Activated naive CD8-positive, alpha-beta T cell (primary cell): ENCODE measurements at regions not wholly inside any gene's neighbourhood (a gene's known extent, or its start where the extent isn't known, plus 50 kb on each side); places are given as distances from the start of the nearest gene placed in this dataset.

ENCODE experiments used
- H3K27ac Mint-ChIP-seq: one replicate; pipeline ENCODE4 v1.8.0; 2021; ENCODE audit warnings: mixed read lengths
- H3K27me3 Mint-ChIP-seq: one replicate; pipeline ENCODE4 v1.8.0; 2021; ENCODE audit warnings: mixed read lengths
- H3K36me3 Mint-ChIP-seq: one replicate; pipeline ENCODE4 v1.8.0; 2021; ENCODE audit warnings: mixed read lengths
- H3K4me1 Mint-ChIP-seq: one replicate; pipeline ENCODE4 v1.8.0; 2021; ENCODE audit warnings: low read depth, mixed read lengths
- H3K4me3 Mint-ChIP-seq: one replicate; pipeline ENCODE4 v1.8.0; 2021; ENCODE audit warnings: mild to moderate bottlenecking, mixed read lengths
- H3K9me3 Mint-ChIP-seq: one replicate; pipeline ENCODE4 v1.8.0; 2021; ENCODE audit warnings: low read depth, mixed read lengths

- H3K27ac Mint-ChIP-seq, result no peak overlapping the region
- H3K27me3 Mint-ChIP-seq, result no peaks in the 10 kb centered on the region
- H3K9me3 Mint-ChIP-seq, result peaks cover 3% of the 10 kb centered on the region
- no peaks in the 10 kb centered on the region for H3K4me1 Mint-ChIP-seq
- H3K36me3 Mint-ChIP-seq, result no peaks in the 10 kb centered on the region
- no peak overlapping the region for H3K4me3 Mint-ChIP-seq
Measured at GRCh38 chr18:39500306-39500705, 1934.7 kb upstream of the CELF4 start.

GRCh38 chr18:39497821-39498220 lies 1932.2 kb upstream of the CELF4 start:
- no peak overlapping the region for H3K4me3 Mint-ChIP-seq
- H3K27me3 Mint-ChIP-seq, result no peaks in the 10 kb centered on the region
- H3K36me3 Mint-ChIP-seq, result no peaks in the 10 kb centered on the region
- no peaks in the 10 kb centered on the region for H3K4me1 Mint-ChIP-seq
- no peak overlapping the region for H3K27ac Mint-ChIP-seq
- peaks cover 3% of the 10 kb centered on the region for H3K9me3 Mint-ChIP-seq

GRCh38 chr18:39496986-39497385 lies 1931.4 kb upstream of the CELF4 start:
- no peaks in the 10 kb centered on the region for H3K27me3 Mint-ChIP-seq
- H3K9me3 Mint-ChIP-seq, result peaks cover 3% of the 10 kb centered on the region
- H3K4me1 Mint-ChIP-seq, result no peaks in the 10 kb centered on the region
- no peak overlapping the region for H3K27ac Mint-ChIP-seq
- no peaks in the 10 kb centered on the region for H3K36me3 Mint-ChIP-seq
- H3K4me3 Mint-ChIP-seq, result no peak overlapping the region

- Mint-ChIP-seq H3K27me3 (no peaks in the 10 kb centered on the region), H3K4me1 (no peaks in the 10 kb centered on the region)
Measured at GRCh38 chr18:39494211-39494896, 1928.8 kb upstream of the CELF4 start.

GRCh38 chr18:39491408-39491807 lies 1925.8 kb upstream of the CELF4 start:
- no peaks in the 10 kb centered on the region for H3K36me3 Mint-ChIP-seq
- H3K27ac Mint-ChIP-seq, result no peak overlapping the region
- H3K4me3 Mint-ChIP-seq, result no peak overlapping the region
- H3K4me1 Mint-ChIP-seq, result no peaks in the 10 kb centered on the region
- H3K27me3 Mint-ChIP-seq, result no peaks in the 10 kb centered on the region
- H3K9me3 Mint-ChIP-seq, result no peaks in the 10 kb centered on the region

More at GRCh38 chr18:39494211-39494896, 1928.8 kb upstream of the CELF4 start:
- H3K27ac Mint-ChIP-seq, result no peak overlapping the region
- H3K4me3 Mint-ChIP-seq, result no peak overlapping the region
- H3K36me3 Mint-ChIP-seq, result no peaks in the 10 kb centered on the region
- H3K9me3 Mint-ChIP-seq, result peaks cover 3% of the 10 kb centered on the region

GRCh38 chr18:39489431-39489830 lies 1923.8 kb upstream of the CELF4 start:
- H3K36me3 Mint-ChIP-seq, result no peaks in the 10 kb centered on the region
- H3K4me1 Mint-ChIP-seq, result no peaks in the 10 kb centered on the region
- no peak overlapping the region for H3K27ac Mint-ChIP-seq
- no peaks in the 10 kb centered on the region for H3K27me3 Mint-ChIP-seq
- H3K4me3 Mint-ChIP-seq, result no peak overlapping the region
- H3K9me3 Mint-ChIP-seq, result no peaks in the 10 kb centered on the region

- Mint-ChIP-seq H3K4me3 (no peak overlapping the region), H3K9me3 (no peaks in the 10 kb centered on the region), H3K27ac (no peak overlapping the region), H3K4me1 (no peaks in the 10 kb centered on the region), H3K27me3 (no peaks in the 10 kb centered on the region), H3K36me3 (no peaks in the 10 kb centered on the region)
Measured at GRCh38 chr18:39487932-39488331, 1922.3 kb upstream of the CELF4 start.

- H3K27ac Mint-ChIP-seq, result no peak overlapping the region
- no peaks in the 10 kb centered on the region for H3K36me3 Mint-ChIP-seq
- no peak overlapping the region for H3K4me3 Mint-ChIP-seq
- no peaks in the 10 kb centered on the region for H3K9me3 Mint-ChIP-seq
- no peaks in the 10 kb centered on the region for H3K4me1 Mint-ChIP-seq
- H3K27me3 Mint-ChIP-seq, result no peaks in the 10 kb centered on the region
Measured at GRCh38 chr18:39486268-39486667, 1920.7 kb upstream of the CELF4 start.

GRCh38 chr18:39485696-39486095 lies 1920.1 kb upstream of the CELF4 start:
- H3K27me3 Mint-ChIP-seq, result no peaks in the 10 kb centered on the region

GRCh38 chr18:39481281-39481680 lies 1915.7 kb upstream of the CELF4 start:
- H3K27me3 Mint-ChIP-seq, result no peaks in the 10 kb centered on the region
- no peak overlapping the region for H3K4me3 Mint-ChIP-seq
- H3K4me1 Mint-ChIP-seq, result no peaks in the 10 kb centered on the region
- H3K9me3 Mint-ChIP-seq, result peaks cover 4% of the 10 kb centered on the region
- no peak overlapping the region for H3K27ac Mint-ChIP-seq
- H3K36me3 Mint-ChIP-seq, result no peaks in the 10 kb centered on the region

More at GRCh38 chr18:39485696-39486095, 1920.1 kb upstream of the CELF4 start:
- H3K4me3 Mint-ChIP-seq, result no peak overlapping the region
- no peaks in the 10 kb centered on the region for H3K4me1 Mint-ChIP-seq
- H3K9me3 Mint-ChIP-seq, result no peaks in the 10 kb centered on the region
- H3K36me3 Mint-ChIP-seq, result no peaks in the 10 kb centered on the region
- no peak overlapping the region for H3K27ac Mint-ChIP-seq

GRCh38 chr18:39480494-39481195 lies 1915.0 kb upstream of the CELF4 start:
- no peaks in the 10 kb centered on the region for H3K27me3 Mint-ChIP-seq
- no peaks in the 10 kb centered on the region for H3K36me3 Mint-ChIP-seq
- H3K4me1 Mint-ChIP-seq, result no peaks in the 10 kb centered on the region
- H3K9me3 Mint-ChIP-seq, result peaks cover 4% of the 10 kb centered on the region
- H3K27ac Mint-ChIP-seq, result no peak overlapping the region
- H3K4me3 Mint-ChIP-seq, result no peak overlapping the region

- Mint-ChIP-seq H3K4me3 (no peak overlapping the region), H3K27ac (no peak overlapping the region)
Measured at GRCh38 chr18:39464006-39464405, 1898.4 kb upstream of the CELF4 start.

GRCh38 chr18:39462436-39462835 lies 1896.8 kb upstream of the CELF4 start:
- no peaks in the 10 kb centered on the region for H3K4me1 Mint-ChIP-seq
- no peaks in the 10 kb centered on the region for H3K9me3 Mint-ChIP-seq
- no peaks in the 10 kb centered on the region for H3K36me3 Mint-ChIP-seq
- H3K27me3 Mint-ChIP-seq, result no peaks in the 10 kb centered on the region
- H3K27ac Mint-ChIP-seq, result no peak overlapping the region
- no peak overlapping the region for H3K4me3 Mint-ChIP-seq

More at GRCh38 chr18:39464006-39464405, 1898.4 kb upstream of the CELF4 start:
- H3K36me3 Mint-ChIP-seq, result no peaks in the 10 kb centered on the region
- no peaks in the 10 kb centered on the region for H3K27me3 Mint-ChIP-seq
- H3K4me1 Mint-ChIP-seq, result no peaks in the 10 kb centered on the region
- no peaks in the 10 kb centered on the region for H3K9me3 Mint-ChIP-seq

- Mint-ChIP-seq H3K4me1 (no peaks in the 10 kb centered on the region), H3K4me3 (no peak overlapping the region), H3K36me3 (no peaks in the 10 kb centered on the region), H3K9me3 (peaks cover 3% of the 10 kb centered on the region), H3K27ac (no peak overlapping the region), H3K27me3 (no peaks in the 10 kb centered on the region)
Measured at GRCh38 chr18:39460136-39460535, 1894.5 kb upstream of the CELF4 start.

GRCh38 chr18:39455285-39455684 lies 1889.7 kb upstream of the CELF4 start:
- H3K27me3 Mint-ChIP-seq, result no peaks in the 10 kb centered on the region

GRCh38 chr18:39454866-39455265 lies 1889.3 kb upstream of the CELF4 start:
- H3K27ac Mint-ChIP-seq, result no peak overlapping the region
- no peak overlapping the region for H3K4me3 Mint-ChIP-seq
- H3K36me3 Mint-ChIP-seq, result no peaks in the 10 kb centered on the region
- peaks cover 3% of the 10 kb centered on the region for H3K9me3 Mint-ChIP-seq
- H3K4me1 Mint-ChIP-seq, result no peaks in the 10 kb centered on the region
- no peaks in the 10 kb centered on the region for H3K27me3 Mint-ChIP-seq

More at GRCh38 chr18:39455285-39455684, 1889.7 kb upstream of the CELF4 start:
- H3K9me3 Mint-ChIP-seq, result peaks cover 3% of the 10 kb centered on the region
- H3K27ac Mint-ChIP-seq, result no peak overlapping the region
- no peak overlapping the region for H3K4me3 Mint-ChIP-seq
- H3K4me1 Mint-ChIP-seq, result no peaks in the 10 kb centered on the region
- no peaks in the 10 kb centered on the region for H3K36me3 Mint-ChIP-seq
